ENCODE measurements at regions not wholly inside any gene's neighbourhood (a gene's known extent, or its start where the extent isn't known, plus 50 kb on each side); places are given as distances from the start of the nearest gene placed in this dataset.

DNA sequence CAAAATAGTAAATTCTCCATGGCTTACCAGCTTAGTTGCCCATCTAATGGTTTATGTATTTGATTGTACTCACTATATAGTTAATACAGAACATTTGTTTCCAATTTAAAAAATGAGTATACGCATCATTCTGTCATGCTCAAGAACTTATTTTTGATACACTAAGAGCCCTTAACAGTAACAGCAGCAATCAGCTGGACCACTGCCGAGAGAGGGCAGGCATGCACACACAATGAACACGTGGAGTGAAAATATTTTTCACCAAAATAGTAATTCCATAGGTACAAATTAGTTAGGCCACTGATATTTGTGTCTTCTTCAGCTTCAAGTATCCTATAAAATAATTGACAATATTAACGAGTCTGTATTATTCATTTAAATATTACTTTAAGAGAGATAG, 109.9 kb downstream of the KLF12 start:
- H3K4me3 Mint-ChIP-seq = no peak overlapping the region
- no peak for DNase-seq (ENCODE audit: low spot score in 2 of 2, unreplicated experiment in 2 of 2)
- TF ChIP-seq, protein P1, sequence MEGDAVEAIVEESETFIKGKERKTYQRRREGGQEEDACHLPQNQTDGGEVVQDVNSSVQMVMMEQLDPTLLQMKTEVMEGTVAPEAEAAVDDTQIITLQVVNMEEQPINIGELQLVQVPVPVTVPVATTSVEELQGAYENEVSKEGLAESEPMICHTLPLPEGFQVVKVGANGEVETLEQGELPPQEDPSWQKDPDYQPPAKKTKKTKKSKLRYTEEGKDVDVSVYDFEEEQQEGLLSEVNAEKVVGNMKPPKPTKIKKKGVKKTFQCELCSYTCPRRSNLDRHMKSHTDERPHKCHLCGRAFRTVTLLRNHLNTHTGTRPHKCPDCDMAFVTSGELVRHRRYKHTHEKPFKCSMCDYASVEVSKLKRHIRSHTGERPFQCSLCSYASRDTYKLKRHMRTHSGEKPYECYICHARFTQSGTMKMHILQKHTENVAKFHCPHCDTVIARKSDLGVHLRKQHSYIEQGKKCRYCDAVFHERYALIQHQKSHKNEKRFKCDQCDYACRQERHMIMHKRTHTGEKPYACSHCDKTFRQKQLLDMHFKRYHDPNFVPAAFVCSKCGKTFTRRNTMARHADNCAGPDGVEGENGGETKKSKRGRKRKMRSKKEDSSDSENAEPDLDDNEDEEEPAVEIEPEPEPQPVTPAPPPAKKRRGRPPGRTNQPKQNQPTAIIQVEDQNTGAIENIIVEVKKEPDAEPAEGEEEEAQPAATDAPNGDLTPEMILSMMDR (IDR thresholded peaks at IDR 0.05; ENCODE audit: unreplicated experiment) = no peak
- H3K9me3 Mint-ChIP-seq = peaks cover 3% of the 10 kb centered on the region
- no peaks in the 10 kb centered on the region for H3K27me3 Mint-ChIP-seq (ENCODE audit: low read depth)
- peaks cover 11% of the 10 kb centered on the region for H3K36me3 Mint-ChIP-seq
- no peak overlapping the region for H3K27ac Mint-ChIP-seq
- peaks cover 28% of the 10 kb centered on the region for H3K4me1 Mint-ChIP-seq

DNA sequence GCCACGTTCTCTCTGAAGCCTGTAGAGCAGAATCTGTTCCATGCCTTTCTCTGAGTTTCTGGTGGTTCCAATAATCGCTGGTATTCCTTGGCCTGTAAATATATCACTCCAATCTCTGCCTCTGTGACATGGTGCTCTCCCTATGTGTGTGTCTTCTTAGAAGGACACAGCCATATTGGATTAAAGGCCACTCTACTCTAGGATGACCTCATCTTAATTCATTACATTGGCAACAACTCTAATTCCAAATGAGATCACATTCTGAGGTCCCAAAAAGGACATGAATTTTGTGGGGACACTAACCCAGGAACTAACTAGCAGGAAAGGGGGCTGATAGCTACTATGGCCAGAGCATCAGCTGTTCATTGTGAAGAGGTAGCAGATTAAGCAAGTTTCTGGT, 110.7 kb downstream of the KLF12 start:
- H3K27ac Mint-ChIP-seq = no peak overlapping the region
- H3K4me1 Mint-ChIP-seq = peaks cover 26% of the 10 kb centered on the region
- no peak overlapping the region for H3K4me3 Mint-ChIP-seq
- TF ChIP-seq, protein P1 (IDR thresholded peaks at IDR 0.05; ENCODE audit: unreplicated experiment) = no peak
- H3K27me3 Mint-ChIP-seq (ENCODE audit: low read depth) = no peaks in the 10 kb centered on the region
- DNase-seq (ENCODE audit: low spot score in 2 of 2, unreplicated experiment in 2 of 2) = no peak
- peaks cover 3% of the 10 kb centered on the region for H3K9me3 Mint-ChIP-seq
- H3K36me3 Mint-ChIP-seq = peaks cover 11% of the 10 kb centered on the region

DNA sequence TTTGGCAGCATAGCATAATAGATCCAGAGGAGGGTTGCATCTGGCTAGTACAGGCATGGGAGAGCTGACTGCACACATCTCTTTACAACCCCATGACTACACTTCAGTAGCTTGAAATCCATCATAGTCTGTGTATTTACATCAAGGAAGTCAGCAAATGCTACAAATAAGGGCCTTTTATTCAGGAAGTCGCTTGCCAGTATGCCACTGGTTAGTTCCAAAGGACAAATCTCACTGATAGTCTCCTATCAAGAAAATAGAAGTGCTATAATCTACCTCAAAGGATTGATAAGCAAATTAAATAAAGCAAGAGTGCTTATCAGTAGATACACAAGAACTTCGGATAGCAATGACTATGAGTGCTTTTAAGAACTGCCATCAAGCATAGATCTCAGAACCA, 112.7 kb downstream of the KLF12 start:
- no peak overlapping the region for H3K4me3 Mint-ChIP-seq

DNA sequence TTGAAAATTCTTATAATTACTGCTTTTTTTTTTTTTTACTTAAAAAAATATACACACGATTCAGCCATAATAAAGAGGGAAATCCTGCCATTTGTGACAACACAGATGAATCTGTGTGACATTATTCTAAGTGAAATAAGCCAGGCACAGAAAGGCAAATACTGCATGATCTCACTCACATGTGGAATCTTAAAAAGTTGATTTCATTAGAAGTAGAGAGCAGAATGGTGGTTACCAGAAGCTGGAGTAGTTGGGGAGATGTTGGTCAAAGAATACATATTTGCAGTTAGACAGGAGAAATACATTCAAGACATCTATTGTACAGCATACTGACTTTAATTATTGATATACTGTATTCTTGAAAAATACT, 116.2 kb downstream of the KLF12 start:
- Mint-ChIP-seq H3K9me3 (peaks cover 3% of the 10 kb centered on the region), H3K4me1 (peaks cover 6% of the 10 kb centered on the region), H3K27ac (no peak overlapping the region), H3K4me3 (no peak overlapping the region), H3K36me3 (peaks cover 11% of the 10 kb centered on the region), H3K27me3 (ENCODE audit: low read depth) (no peaks in the 10 kb centered on the region)
- no peak for DNase-seq (ENCODE audit: low spot score in 2 of 2, unreplicated experiment in 2 of 2)
- TF ChIP-seq, protein P1 (IDR thresholded peaks at IDR 0.05; ENCODE audit: unreplicated experiment) = no peak

More for the DNA sequence above, 112.7 kb downstream of the KLF12 start:
- TF ChIP-seq, protein P1 (IDR thresholded peaks at IDR 0.05; ENCODE audit: unreplicated experiment) = no peak
- Mint-ChIP-seq H3K9me3 (peaks cover 3% of the 10 kb centered on the region), H3K27ac (no peak overlapping the region), H3K4me1 (peaks cover 14% of the 10 kb centered on the region), H3K36me3 (peaks cover 11% of the 10 kb centered on the region), H3K27me3 (ENCODE audit: low read depth) (no peaks in the 10 kb centered on the region)
- no peak for DNase-seq (ENCODE audit: low spot score in 2 of 2, unreplicated experiment in 2 of 2)

DNA sequence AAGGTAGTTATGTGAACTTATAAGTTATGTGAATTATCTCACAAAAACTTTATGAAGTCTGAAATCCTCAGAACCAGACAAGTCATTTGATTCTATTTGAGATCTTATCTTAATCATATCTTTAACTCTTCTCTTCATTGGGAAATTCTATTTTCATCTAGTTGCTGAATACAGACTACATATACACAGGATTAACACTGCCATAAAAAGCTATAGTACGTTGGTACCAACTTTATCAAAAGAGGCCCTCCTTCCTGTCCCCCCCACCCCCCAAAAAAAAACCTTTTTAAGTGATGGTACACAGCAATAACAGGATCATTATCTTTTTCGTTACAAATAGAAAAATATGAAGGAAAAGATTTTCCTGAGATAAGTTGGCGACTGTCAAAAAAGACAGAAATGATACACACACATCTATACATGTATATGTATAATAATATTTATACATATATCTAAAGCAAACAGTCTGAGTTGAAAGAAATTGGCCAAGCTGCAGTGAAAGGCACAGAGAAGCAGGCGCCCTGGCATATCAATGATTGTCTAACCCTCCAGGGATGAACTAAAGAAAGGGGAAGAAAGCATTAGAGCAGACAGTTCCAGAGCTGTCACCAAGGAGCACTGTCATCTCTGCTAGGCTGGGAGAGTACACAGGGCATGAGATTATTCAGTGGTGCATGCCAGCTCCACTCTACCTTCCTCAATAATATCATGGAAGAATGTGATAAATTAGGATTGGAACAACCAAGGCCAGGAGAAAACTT, 116.7 kb downstream of the KLF12 start:
- Mint-ChIP-seq H3K4me1 (peaks cover 6% of the 10 kb centered on the region), H3K27me3 (ENCODE audit: low read depth) (no peaks in the 10 kb centered on the region), H3K9me3 (peaks cover 3% of the 10 kb centered on the region), H3K36me3 (peaks cover 6% of the 10 kb centered on the region), H3K27ac (no peak overlapping the region), H3K4me3 (no peak overlapping the region)
- DNase-seq (ENCODE audit: low spot score in 2 of 2, unreplicated experiment in 2 of 2) = no peak
- TF ChIP-seq, protein P1 (IDR thresholded peaks at IDR 0.05; ENCODE audit: unreplicated experiment) = no peak

Measured in mesothelial cell of epicardium (in vitro differentiated cells).